NCI-H226 (cell line): ENCODE measurements at regions not wholly inside any gene's neighbourhood (a gene's known extent, or its start where the extent isn't known, plus 50 kb on each side); places are given as distances from the start of the nearest gene placed in this dataset.

ENCODE experiments used
- DNase-seq: peaks from one replicate; pipeline ENCODE4 v3.0.0-alpha.2; 2015

DNA sequence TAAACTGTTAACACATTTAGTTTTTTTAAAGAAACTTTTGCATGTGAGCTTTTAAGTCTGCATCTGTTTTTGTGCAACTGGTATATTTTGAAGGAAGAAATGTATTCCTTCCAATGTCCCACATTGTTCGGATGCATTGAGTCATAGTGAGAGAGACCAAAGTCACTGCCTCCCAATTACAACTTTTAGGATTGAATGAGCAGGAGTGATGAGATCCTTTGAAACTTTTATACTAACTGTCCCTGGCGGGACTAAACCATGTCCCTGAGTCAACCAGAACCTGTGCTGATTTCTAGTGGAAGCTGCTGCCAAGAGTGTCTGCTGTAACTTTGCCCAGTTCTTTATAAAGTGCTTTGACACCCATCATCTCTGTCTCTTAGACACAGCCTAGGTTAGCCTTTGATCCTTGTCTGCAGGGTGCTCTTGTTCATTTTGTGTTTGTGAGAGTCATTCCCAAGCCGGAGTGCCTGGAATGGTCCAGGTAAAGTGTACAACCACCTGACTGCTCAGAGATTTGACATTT lies 122.7 kb downstream of the ZNF518B start:
- no peak for DNase-seq

DNA sequence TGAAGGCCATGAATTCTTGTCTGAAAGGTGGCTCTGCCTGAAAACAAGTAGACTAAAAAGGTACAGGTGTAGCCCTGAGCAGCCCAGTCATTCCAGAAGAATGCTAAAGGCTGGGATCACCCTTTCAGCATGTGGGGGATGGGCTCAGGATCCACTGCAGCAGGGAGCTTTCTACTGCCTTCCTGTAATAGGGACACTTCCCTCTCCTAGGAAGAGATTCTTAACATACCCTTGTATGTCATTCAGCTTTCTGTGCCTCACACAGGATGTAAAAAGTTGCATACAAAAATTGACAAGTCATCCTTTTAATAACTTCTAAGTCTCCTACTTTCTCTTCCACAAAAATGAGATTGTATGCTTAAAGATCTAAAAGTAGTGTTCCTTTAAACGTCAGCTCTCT lies 123.3 kb downstream of the ZNF518B start:
- DNase-seq: no peak

DNA sequence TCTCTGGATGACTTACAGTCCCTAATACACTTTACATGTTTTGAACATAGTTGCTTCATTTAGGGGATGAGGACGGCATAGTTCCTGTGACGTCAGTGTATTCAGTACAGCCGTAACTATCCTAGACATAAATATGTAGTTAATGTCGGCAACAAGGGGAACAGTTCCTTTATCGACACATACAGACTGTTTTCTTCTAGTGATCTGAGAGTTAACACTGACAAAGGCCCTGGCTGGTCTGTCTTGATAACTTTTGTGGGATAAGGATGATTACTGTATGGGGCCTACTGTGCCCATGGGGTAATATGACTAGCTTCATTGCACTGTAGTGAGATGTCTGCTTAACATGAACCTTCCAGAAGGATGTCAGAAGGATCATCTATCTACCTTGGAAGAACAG lies 131.2 kb downstream of the ZNF518B start:
- no peak for DNase-seq

DNA sequence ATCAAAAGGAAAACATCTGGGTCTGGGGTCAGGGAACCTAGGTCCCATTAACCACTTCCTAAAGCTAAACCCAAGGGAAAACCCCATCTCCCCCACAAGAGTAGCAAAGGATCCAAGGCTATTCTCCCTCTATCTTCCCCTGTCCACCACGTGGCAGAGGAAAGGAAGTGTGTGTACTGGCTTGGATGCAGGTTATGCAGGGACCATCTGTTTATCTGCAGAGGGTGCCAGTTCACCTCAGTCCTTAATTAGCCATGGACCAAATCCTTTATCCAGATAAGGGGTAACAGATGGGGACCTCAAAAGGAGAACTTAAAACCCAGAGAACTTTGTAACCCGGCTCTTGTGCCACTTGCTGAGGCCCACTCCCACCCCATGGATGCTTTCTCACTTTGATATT lies 135.3 kb downstream of the ZNF518B start:
- no peak for DNase-seq

DNA sequence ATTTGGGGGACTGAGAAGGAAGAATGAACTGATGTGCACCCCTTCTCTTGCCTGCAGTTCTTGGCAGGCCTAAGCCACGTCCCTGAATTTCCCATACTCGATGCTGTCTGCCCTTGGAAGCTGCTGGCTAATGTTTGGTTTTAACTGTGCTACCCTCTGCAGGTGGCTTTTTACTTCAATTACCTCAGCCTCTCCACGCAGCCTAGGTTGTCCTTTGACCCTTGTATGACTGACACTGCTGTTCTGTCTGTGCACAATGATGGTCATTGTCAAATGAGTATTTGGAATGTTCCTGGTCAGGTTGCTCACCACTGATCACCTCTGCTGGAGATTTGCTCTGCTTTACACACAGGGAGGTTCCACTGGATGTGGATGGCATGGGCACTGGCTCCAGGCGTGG lies 137.1 kb downstream of the ZNF518B start:
- DNase-seq: no peak

DNA sequence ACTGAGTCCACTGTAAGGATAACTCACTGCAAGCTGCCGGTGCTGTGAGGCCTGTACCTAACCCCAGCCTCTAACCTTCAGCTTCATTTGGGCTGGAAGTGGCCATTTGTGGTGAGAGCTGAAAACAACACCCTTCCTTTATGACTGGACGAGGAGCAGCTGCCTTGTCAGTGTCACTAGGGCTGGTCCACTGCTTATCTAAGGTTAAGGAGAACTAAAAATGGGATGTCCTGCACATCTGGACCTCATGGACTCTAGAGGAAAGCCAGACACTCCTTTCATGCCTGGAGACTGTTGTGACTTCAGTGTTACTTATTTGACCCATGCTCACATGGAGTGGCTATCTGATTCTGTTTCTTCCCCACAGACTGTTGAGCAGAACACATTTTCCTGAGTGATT lies 139.9 kb downstream of the ZNF518B start:
- DNase-seq: no peak

DNA sequence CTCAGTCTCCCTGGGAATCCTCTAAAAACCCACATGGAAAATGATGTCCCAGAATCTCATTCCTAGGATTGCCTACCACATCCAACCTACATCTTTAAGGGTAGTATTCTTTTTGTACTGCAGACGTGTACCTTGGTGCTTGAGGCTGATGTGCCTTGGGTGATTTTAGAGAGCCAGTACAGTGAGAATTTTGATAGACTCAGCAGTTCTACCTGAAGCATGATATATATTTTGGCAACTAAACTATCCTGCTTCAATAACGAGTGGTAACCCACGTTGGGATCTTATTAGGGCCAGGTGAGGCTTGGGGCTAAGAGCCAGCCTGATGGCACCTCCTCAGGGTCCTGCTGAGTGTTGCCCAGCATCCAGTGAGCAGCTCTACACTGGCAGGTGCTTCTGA lies 140.4 kb downstream of the ZNF518B start:
- DNase-seq: no peak

DNA sequence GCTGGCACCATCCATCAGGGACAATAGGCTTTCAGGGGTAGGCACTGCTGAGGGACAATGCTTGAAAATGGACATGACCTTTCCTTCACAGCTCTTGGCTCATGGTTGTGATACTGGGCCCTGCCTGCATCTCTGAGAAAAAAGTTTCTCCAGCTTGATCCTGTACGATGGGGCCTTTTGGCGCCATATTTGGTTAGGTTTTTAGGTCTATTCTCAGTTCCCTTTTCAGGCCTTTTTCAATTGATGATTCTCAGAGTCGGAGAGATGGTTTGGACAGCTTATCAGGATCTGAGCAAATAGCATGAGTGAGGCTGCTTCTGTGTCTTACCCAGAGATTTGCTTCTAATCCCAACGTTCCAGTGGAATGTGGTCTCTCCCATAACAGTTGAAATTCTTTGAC lies 141.6 kb downstream of the ZNF518B start:
- DNase-seq: no peak

DNA sequence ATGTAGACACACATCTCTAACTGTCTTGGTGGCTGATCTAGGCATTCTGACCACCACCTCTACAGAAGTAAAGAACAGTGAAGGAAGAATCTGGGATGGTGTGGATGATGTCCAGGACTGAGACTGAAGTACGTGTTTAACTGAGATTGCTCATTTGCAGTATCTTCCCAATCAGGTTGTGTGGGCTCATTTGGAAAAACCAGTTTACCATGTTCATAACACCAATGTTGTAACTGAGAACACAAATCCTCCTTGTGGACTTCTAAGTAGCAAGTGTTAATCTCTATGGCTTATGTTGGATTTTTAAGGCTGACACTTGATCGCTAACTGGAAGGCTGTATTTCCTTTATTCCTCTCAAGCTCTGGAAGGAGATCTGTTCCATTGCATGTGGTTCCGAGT lies 144.7 kb downstream of the ZNF518B start:
- no peak for DNase-seq

DNA sequence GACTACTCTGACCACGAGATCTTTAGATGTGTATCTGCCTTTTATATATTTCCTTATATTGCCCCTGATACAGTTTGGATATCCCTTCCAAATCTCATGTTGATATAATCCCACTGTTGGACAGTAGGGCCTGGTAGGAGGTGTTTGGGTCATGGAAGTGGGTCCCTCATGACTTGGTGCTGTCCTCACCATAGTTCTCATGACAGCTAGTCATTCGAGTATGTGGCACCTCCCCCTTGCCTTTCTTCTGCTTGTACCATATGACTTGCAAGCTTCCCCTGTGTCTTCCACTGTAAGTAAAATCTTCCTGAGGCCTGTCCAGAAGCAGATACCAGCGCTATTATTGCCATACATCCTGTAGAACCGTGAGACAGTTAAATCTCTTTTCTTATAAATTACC lies 145.3 kb downstream of the ZNF518B start:
- no peak for DNase-seq

DNA sequence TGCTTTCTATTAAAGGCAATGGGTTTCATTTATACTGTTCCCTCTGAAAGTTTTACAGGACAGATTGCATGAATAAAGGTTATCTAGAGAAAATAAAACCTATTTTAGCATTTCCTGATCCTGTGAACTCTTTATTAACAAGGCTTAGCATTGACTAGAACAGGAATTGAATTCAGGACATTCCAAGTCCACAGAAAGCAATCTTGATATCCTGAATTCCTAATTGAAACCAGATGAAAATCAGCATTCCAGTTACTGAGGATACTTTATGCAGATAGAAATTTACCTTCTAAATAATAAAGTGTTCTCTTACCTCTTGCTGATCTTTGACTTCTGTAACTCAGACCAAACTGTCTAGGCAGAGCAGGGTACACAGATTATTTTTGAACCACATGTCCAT lies 151.4 kb downstream of the ZNF518B start:
- no peak for DNase-seq

DNA sequence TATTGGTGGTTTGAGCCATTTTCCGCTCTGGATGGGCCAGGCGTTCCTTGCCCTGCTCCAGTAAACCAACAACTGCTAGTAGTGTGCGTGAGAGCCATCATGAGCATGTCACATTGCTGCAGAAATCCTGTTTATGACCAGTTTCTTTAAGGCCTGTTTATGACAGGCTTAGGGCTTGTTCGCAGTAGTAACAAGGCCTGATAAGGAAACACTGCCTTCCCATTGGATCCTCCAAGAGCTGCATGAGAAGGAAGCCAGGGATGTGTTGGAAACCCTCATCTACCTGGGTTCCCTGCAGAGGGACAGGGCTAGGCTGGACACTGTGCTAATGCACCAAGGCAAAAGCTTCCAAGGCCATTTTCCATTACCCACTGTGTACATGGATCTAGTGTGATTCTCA lies 153.9 kb downstream of the ZNF518B start:
- no peak for DNase-seq

DNA sequence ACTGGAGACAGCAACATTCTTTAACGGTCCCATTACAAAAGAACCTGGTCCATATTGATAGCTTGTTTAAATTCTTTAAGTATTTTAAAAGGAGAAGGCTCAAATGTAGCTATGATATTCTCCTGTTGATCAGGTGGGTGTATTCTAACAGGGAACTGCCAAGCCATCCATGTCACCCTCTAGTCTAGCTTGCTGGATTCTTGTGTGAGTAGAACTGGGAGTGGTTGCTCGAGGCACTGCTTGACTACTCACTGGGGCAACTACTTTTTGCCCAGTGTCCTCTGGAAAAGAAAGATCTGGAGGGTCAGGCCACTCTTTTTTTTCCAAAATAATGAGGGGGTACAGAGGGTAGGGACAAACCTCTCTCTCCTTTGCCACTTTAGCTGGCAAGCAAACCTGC lies 155.1 kb downstream of the ZNF518B start:
- DNase-seq: no peak

DNA sequence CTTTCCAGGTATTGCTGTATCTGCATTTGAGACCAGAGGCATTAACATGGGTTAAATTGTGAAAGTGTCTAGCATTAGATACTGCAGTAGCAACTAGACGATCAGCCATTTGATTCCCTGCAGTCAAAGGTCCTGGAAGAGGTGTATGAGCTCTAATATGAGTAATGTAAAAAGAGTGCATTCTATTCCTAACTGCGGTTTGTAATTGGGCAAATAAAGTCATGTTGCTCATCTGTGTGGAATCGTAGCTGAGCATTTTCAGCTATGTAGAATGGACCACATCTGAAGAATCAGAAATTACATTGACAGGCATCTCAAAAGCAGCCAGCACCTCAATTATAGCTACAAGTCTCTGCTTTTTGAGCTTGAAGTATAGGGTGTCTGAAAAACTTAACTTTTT lies 157.6 kb downstream of the ZNF518B start:
- DNase-seq: peak; percentile 9

DNA sequence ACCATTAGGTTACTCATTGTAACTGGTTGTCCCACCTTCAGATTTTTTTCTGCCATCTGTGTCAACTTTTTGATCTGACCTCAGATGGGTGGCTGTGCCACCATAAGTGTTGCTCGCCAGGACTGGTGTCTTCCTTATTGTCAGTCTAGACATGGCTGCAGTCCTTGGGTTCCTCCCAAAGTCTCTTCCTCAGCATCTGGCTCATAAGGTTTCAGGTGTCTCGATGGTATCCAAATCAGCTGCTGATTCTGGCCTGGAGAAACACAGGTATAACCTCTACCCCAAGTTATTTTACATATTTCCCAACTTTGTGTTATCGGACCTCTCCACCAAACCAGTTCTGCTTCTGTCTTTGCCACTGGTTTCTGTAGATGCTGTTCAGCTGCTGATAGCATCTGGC lies 158.5 kb downstream of the ZNF518B start:
- DNase-seq: no peak

DNA sequence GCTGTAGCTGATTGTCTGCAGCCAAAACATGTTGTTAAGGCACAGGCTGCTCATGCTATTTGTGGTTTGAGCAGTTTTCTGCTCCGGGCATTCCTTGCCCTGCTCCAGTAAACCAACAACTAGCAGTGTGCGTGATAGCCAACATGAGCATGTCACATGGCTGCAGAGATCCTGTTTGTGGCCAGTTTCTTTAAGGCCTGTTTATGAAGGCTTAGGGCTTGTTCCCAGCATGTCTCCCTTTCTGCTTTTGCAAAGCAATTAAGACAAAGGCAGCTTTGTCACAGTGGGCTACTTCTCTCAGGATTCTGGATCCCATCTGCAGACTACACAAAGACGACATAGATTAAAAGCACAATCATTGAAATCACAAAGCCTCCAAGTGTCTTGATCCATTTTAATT lies 160.5 kb downstream of the ZNF518B start:
- no peak for DNase-seq

DNA sequence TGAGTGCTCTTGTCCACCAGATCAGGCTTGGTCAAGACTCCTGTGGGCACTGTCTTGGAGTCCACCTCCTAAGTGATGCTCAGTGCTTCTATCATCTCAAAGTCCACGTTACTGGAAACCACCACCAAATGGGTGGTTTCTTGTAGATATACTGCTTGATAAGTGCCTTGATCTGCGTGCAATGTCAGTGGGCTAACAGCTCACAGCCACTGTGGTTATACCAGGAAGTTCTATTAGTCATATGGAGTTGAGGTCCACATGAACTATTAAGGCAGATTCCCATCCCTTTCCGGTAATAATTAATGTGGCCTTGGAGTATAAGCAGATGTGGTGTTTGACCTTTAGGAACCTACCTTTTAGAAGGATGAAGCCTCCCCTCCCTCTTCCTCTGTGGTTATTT lies 161.9 kb downstream of the ZNF518B start:
- no peak for DNase-seq

DNA sequence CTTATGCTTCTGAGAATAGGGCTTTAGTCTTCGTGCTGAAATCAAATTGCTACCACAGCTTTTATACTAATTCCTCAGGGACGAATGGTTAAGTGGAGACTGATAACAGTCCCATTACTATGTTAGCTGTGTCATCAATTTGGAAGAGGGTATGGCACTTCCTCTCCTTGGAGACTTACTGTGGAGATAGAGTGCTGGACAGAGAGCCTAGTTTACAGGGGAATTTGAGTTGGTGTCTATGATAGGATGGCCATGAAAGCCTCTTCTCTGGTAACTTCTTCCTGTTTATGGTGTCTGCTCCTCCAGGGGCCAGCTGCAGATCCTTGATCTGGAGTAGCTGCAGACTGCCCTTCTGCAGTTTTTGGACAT lies 167.7 kb downstream of the ZNF518B start:
- DNase-seq: no peak

DNA sequence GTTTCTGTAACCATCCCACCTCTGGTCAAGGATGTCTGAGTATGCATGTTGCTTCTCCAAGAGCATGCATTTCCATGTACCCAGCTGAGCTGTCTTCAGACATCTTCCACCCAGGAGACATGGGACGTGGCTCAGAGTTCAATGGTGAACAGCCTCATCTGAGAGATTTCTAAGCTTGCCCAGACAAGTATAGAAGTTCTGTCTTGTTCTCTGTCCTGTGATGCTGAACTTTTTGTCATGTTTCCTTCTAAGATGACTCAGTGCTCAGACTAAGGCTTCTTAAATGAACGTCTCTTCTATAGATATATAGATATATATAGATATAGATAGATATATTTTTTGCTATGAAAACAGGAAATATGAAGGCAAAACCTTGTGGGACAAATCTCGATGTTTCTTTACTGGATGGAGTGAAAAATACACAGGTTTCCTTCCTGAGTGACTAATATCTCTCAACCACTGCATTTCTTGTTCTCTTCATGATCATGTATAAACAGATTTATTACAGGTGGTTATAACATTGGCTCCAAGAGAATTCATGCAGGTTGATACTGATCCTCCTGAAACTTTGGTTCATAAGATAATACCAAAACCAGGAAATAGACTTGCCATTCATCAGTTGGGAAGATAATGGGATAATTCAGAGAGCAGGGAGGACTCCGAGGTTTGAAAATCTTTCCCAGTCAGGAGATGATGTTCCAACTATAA lies 168.2 kb downstream of the ZNF518B start:
- no peak for DNase-seq

DNA sequence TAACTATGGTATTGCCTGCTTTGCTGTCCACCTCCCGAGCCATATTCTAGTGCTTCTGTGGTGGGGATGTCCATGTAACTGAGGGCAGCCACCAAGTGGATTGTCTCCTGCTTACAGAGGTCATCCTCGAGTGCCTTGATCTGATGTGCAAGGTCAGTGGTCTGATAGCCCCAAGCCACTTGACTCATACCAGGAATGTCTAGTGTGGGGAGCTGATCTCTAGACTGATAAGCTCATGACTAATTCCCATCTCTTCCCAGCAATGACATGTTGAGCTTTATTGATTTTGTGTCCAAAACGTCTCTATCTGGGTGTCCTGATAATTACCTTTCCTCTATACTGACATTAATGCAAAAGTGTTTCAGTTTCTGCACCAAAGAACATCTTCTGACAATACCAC lies 168.4 kb upstream of the WDR1 start:
- no peak for DNase-seq

DNA sequence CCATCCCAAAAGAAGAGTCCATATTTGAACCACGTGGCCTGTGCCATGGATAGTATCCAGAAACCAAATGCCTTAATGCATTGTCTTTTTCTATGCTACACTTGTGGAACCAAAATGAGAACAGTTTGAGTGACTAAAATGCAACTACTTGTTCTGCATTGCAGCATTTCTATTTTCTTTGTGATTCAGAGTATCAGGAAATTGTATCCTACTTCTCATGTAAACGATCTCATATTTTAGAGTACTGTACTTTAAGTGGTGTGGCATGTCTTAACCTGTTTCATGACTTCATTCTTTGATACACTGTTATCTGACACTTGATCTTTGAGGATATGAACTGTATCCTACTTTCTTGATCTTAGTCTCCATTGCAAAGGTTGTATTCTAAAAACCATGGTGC lies 167.2 kb upstream of the WDR1 start:
- DNase-seq: no peak

DNA sequence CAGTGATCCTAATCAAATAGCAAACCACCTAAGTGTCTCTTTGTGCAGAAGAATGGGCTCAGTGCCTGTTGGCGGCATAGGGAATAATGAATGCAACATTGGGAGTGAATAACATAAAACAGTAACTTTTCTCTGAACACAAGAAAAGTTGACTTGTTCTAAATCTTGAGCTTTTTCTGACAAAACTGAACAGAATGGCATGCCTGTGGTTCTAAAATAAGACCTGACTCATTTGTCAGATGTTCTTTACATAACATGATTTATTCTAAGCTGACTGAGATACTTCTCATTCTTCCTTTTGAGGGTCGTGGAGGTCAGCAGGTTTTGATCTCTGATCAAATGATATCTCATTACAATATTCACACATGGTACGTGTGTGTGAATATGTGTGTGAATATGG lies 165.4 kb upstream of the WDR1 start:
- DNase-seq: no peak

DNA sequence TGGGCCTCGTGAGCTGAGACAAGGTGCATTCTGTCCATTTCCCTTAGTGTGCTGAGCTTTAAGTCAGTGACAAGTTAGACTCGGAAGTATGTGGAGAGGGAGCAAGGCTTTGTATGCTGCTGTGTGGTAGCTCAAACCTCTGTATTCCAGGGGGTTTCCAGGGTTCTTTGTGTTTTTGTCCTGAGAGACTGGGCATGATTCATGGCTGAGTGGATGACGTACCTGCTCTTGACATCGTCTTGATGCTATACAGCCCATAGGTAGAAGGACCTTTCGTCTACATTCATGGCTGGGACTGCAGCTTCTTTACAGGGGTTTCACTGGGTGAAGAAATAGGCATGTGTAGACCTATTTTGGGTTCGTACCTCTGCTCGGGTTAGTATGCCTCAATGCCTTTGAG lies 162.7 kb upstream of the WDR1 start:
- DNase-seq: no peak

DNA sequence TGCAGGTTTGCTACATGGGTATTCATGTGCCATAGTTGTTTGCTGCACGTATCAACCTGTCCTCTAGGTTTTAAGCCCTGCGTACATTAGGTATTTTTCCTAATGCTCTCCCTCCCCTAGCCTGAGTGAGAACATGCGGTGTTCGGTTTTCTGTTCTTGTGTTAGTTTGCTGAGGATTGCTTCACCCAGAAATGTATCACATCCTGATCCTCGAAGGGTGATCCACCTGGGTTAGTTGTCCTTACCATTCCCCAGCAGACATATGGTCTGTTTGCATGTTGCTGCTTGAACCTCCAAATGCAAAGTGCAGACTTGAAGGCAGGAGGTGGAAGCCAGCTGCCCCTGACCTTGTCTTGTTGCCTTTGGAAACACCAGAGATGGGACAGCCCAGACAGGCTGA lies 161.5 kb upstream of the WDR1 start:
- no peak for DNase-seq

DNA sequence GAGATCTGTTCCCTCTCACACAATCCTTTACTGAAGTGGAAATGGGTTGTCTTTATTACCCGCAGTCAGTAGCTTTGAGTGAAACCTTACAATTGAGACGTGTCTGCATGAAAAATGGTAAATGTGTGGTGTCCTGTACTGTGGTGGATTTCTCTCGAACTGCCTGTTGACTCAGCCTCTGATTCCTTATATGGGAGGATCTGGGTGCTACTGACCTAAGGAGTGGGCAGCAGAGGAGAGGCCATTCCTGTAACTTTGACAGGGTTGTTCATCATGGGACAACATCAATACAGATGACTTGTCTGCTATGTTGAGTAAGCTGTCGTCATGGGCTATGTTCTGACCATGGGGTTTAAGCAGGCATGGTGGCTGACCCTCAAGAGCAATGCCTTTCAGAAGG lies 159.6 kb upstream of the WDR1 start:
- no peak for DNase-seq

DNA sequence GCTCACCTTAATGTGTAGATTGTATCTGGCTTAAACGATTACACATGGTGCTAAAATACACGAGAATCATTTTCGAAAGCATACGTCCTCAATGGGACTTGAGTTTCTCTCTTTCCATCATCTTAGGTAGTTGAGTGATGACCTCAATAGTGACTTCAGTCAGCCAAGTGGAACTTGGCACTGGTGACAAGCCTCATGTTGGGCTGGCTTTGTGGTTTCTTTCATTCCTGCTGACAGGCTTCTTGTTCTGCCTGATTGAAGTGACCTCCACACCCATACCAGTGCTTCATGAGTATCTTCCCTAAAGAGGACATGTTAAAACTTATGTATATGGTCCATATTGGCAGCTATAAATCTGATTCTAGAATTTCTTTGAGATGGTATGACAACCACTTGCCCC lies 159.1 kb upstream of the WDR1 start:
- no peak for DNase-seq
